ENCODE measurements at regions not wholly inside any gene's neighbourhood (a gene's known extent, or its start where the extent isn't known, plus 50 kb on each side); places are given as distances from the start of the nearest gene placed in this dataset.

DNA sequence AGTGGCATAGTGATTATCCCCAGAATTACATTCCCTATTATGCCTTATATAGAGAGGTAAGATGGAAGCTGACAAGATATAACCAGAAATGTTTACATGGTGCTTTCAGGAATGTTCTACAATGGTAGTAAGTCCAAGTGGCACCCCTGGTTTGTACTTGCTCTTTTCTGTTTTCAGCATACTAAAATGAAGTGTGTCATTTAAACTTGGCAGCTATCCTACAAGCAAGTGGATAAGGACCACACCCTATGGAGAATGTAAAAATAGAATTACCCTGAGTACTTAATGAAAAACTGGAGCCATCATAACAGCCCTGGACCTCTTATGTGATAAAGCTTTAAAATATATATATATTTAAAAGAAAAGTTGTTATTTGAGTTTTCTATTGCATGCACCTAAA, 1012.7 kb upstream of the CADM2 start:
- Mint-ChIP-seq H3K36me3 (ENCODE audit: unreplicated experiment) (no peaks in the 10 kb centered on the region), H3K27ac (ENCODE audit: unreplicated experiment) (no peak overlapping the region), H3K9me3 (ENCODE audit: unreplicated experiment) (peaks cover 1% of the 10 kb centered on the region), H3K27me3 (ENCODE audit: unreplicated experiment) (no peaks in the 10 kb centered on the region), H3K4me3 (ENCODE audit: unreplicated experiment) (no peak overlapping the region), H3K4me1 (ENCODE audit: low read depth, unreplicated experiment) (no peaks in the 10 kb centered on the region)
- no peak for TF ChIP-seq CTCF (IDR thresholded peaks at IDR 0.05; ENCODE audit: partially characterized antibody, unreplicated experiment)
- DNase-seq: no peak

- Mint-ChIP-seq H3K27me3 (ENCODE audit: unreplicated experiment) (no peaks in the 10 kb centered on the region), H3K4me1 (ENCODE audit: low read depth, unreplicated experiment) (no peaks in the 10 kb centered on the region), H3K9me3 (ENCODE audit: unreplicated experiment) (peaks cover 1% of the 10 kb centered on the region), H3K36me3 (ENCODE audit: unreplicated experiment) (no peaks in the 10 kb centered on the region), H3K4me3 (ENCODE audit: unreplicated experiment) (no peak overlapping the region), H3K27ac (ENCODE audit: unreplicated experiment) (no peak overlapping the region)
- no peak for DNase-seq
- no peak for TF ChIP-seq CTCF (IDR thresholded peaks at IDR 0.05; ENCODE audit: partially characterized antibody, unreplicated experiment)
Measured at GRCh38 chr3:83946554-83946953, 1012.2 kb upstream of the CADM2 start.

DNA sequence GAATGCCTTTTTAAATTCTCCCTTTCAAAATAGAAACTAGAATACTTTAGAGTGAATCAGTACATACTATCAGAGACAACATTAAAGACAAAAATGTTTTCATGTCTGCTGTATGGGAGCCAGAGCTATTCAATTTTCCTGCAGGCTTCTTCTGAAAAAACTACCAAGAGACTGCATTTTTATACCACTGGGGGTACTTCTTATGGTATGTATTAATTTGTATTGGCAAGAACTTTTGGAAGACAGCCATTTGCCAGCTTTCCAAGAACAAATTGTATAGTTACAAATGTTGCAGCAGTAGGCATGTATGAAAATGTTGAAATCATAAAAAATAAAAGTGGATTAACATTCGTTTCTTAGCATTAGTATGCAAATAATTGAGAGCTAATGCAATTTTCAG, 1010.0 kb upstream of the CADM2 start:
- Mint-ChIP-seq H3K4me1 (ENCODE audit: low read depth, unreplicated experiment) (no peaks in the 10 kb centered on the region), H3K36me3 (ENCODE audit: unreplicated experiment) (no peaks in the 10 kb centered on the region), H3K27ac (ENCODE audit: unreplicated experiment) (no peak overlapping the region), H3K9me3 (ENCODE audit: unreplicated experiment) (peaks cover 1% of the 10 kb centered on the region), H3K4me3 (ENCODE audit: unreplicated experiment) (no peak overlapping the region), H3K27me3 (ENCODE audit: unreplicated experiment) (no peaks in the 10 kb centered on the region)
- no peak for TF ChIP-seq CTCF (IDR thresholded peaks at IDR 0.05; ENCODE audit: partially characterized antibody, unreplicated experiment)
- DNase-seq: no peak

- Mint-ChIP-seq H3K27me3 (ENCODE audit: unreplicated experiment) (no peaks in the 10 kb centered on the region), H3K36me3 (ENCODE audit: unreplicated experiment) (no peaks in the 10 kb centered on the region), H3K4me3 (ENCODE audit: unreplicated experiment) (no peak overlapping the region), H3K27ac (ENCODE audit: unreplicated experiment) (no peak overlapping the region), H3K4me1 (ENCODE audit: low read depth, unreplicated experiment) (no peaks in the 10 kb centered on the region), H3K9me3 (ENCODE audit: unreplicated experiment) (no peaks in the 10 kb centered on the region)
- DNase-seq: no peak
- TF ChIP-seq CTCF (IDR thresholded peaks at IDR 0.05; ENCODE audit: partially characterized antibody, unreplicated experiment): no peak
Measured at GRCh38 chr3:83953417-83954089, 1005.2 kb upstream of the CADM2 start.

DNA sequence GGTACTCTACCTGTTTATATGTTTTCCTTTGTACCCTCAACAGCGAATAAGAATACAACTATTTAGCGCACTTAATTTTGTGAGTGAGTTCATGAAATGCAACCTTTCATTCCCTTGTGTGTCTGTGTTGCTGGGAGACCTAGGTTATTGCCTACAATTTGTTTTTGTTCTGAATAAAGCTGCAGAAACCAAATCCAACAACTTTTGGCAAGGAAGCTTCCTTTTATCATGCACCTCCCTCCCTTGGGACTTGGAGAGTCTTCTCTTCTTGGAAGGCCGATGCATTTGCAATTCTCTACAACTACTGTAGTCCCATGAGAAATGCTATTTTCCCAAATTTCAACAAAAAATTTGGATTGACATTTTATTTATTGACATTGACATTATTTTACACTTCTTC, 1002.4 kb upstream of the CADM2 start:
- H3K9me3 Mint-ChIP-seq (ENCODE audit: unreplicated experiment): no peaks in the 10 kb centered on the region
- no peaks in the 10 kb centered on the region for H3K36me3 Mint-ChIP-seq (ENCODE audit: unreplicated experiment)
- no peak overlapping the region for H3K27ac Mint-ChIP-seq (ENCODE audit: unreplicated experiment)
- no peak for DNase-seq
- no peaks in the 10 kb centered on the region for H3K4me1 Mint-ChIP-seq (ENCODE audit: low read depth, unreplicated experiment)
- H3K4me3 Mint-ChIP-seq (ENCODE audit: unreplicated experiment): no peak overlapping the region
- H3K27me3 Mint-ChIP-seq (ENCODE audit: unreplicated experiment): no peaks in the 10 kb centered on the region
- TF ChIP-seq CTCF (IDR thresholded peaks at IDR 0.05; ENCODE audit: partially characterized antibody, unreplicated experiment): no peak
